Stimulated activated effector memory CD8-positive, alpha-beta T cell treated with anti-CD3 and anti-CD28 coated beads, Interleukin-12 subunit alpha, Interleukin-12 subunit beta, amount 100 ng/mL, for 72 hours (primary cell): ENCODE measurements at regions not wholly inside any gene's neighbourhood (a gene's known extent, or its start where the extent isn't known, plus 50 kb on each side); places are given as distances from the start of the nearest gene placed in this dataset.

ENCODE experiments used
- ATAC-seq: fragments of 150-1000 bp; cut with Tn5 transposase; 2 replicates; pipeline ENCODE4 v1.10.0; 2021
- DNase-seq, 2 donors: peaks; one replicate each; pipeline ENCODE4 v3.0.0; 2021 to 2022; ENCODE audit warnings: low spot score in 2 of 2
- H3K27ac Mint-ChIP-seq: one replicate; pipeline ENCODE4 v1.8.0; 2022; ENCODE audit warnings: mild to moderate bottlenecking, mixed read lengths
- H3K36me3 Mint-ChIP-seq: one replicate; pipeline ENCODE4 v1.8.0; 2022; ENCODE audit warnings: mild to moderate bottlenecking, mixed read lengths
- H3K4me1 Mint-ChIP-seq: one replicate; pipeline ENCODE4 v1.8.0; 2022; ENCODE audit warnings: mixed read lengths
- H3K4me3 Mint-ChIP-seq: one replicate; pipeline ENCODE4 v1.8.0; 2022; ENCODE audit warnings: mild to moderate bottlenecking, mixed read lengths
- H3K9me3 Mint-ChIP-seq: one replicate; pipeline ENCODE4 v1.8.0; 2022; ENCODE audit warnings: mixed read lengths

- no peaks in the 10 kb centered on the region for H3K9me3 Mint-ChIP-seq
- ATAC-seq (peak; percentile 39), DNase-seq (peak in 1 of 2 donors; percentile 73)
- H3K36me3 Mint-ChIP-seq = peaks cover 35% of the 10 kb centered on the region
- peak overlapping the region; percentile 90 for H3K27ac Mint-ChIP-seq
- H3K4me1 Mint-ChIP-seq = peaks cover 56% of the 10 kb centered on the region
- peak overlapping the region; percentile 72 for H3K4me3 Mint-ChIP-seq
Measured at GRCh38 chr2:7722212-7722910, 805.1 kb downstream of the RNF144A start.

GRCh38 chr2:7724336-7724735 lies 807.1 kb downstream of the RNF144A start:
- peak overlapping the region; percentile 72 for H3K4me3 Mint-ChIP-seq
- DNase-seq (no peak), ATAC-seq (no peak)
- H3K27ac Mint-ChIP-seq = peak overlapping the region; percentile 90
- peaks cover 52% of the 10 kb centered on the region for H3K4me1 Mint-ChIP-seq
- peaks cover 55% of the 10 kb centered on the region for H3K36me3 Mint-ChIP-seq
- H3K9me3 Mint-ChIP-seq = no peaks in the 10 kb centered on the region

DNA sequence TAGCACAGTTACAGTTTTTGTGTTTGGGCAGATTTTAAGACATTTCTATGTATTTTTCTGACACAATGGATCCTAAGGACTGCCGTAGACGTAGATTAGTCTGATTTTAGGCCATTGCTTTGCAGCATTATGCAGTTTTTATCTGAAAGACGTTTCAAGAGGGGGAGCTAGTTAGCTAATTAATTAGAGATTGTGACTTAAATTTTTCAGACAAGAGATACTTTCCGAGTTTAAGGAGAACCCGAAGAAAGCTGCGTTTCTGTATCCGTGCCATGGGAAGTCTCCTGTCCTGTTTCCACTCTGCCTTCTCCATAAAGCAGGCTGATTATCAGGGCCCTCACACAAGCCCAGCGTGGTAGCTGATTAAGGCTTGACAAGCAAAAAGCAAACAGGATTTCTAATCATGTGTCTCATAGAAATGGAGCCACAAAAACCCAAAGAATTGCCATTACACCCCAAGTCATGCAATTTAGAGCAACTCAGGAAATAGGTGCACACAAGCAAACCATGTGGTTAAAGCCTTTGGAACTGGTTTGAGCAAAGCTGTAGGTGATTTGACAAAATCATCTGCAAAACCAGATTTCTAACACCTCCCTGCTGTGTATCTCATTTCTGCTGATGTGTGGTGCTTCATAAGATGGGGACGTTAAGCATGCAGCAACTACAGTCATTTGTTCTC lies 808.1 kb downstream of the RNF144A start:
- ATAC-seq = peak; percentile 91
- peaks cover 47% of the 10 kb centered on the region for H3K4me1 Mint-ChIP-seq
- peak overlapping the region; percentile 90 for H3K27ac Mint-ChIP-seq
- H3K9me3 Mint-ChIP-seq = no peaks in the 10 kb centered on the region
- H3K4me3 Mint-ChIP-seq = peak overlapping the region; percentile 72
- H3K36me3 Mint-ChIP-seq = peaks cover 64% of the 10 kb centered on the region
- peak in 1 of 2 donors; percentile 77 for DNase-seq

DNA sequence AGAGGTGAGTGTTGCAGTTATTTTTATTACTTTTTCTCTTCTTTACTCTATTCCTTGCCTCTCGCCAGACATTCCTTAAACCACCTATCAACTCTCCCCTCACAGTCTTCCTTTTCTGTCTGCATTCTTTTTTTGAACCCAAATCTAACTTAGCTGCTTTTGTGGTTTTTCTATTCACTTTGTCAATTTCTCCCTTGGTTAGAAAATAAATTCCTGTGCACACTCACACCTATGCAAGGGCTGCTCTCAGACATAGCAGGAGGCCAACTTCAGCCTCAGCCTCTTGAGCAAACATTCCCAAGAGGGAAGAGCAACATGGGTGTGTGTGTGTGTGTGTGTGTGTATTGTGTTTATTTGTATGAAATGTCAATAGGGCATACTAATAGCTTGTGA lies 808.6 kb downstream of the RNF144A start:
- no peak for DNase-seq
- no peak for ATAC-seq
- Mint-ChIP-seq H3K4me3 (peak overlapping the region; percentile 72), H3K36me3 (peaks cover 70% of the 10 kb centered on the region), H3K4me1 (peaks cover 50% of the 10 kb centered on the region), H3K27ac (peak overlapping the region; percentile 90), H3K9me3 (no peaks in the 10 kb centered on the region)

GRCh38 chr2:7726989-7727388 lies 809.8 kb downstream of the RNF144A start:
- DNase-seq (peak in 1 of 2 donors; percentile 70), ATAC-seq (peak; percentile 3)
- H3K27ac Mint-ChIP-seq = peak overlapping the region; percentile 90
- peaks cover 53% of the 10 kb centered on the region for H3K4me1 Mint-ChIP-seq
- H3K9me3 Mint-ChIP-seq = no peaks in the 10 kb centered on the region
- peaks cover 81% of the 10 kb centered on the region for H3K36me3 Mint-ChIP-seq
- H3K4me3 Mint-ChIP-seq = peak overlapping the region; percentile 72

- Mint-ChIP-seq H3K9me3 (no peaks in the 10 kb centered on the region), H3K4me3 (peak overlapping the region; percentile 72), H3K4me1 (peaks cover 50% of the 10 kb centered on the region), H3K27ac (peak overlapping the region; percentile 90), H3K36me3 (peaks cover 92% of the 10 kb centered on the region)
- DNase-seq (no peak), ATAC-seq (no peak)
Measured at GRCh38 chr2:7728388-7728787, 811.2 kb downstream of the RNF144A start.

DNA sequence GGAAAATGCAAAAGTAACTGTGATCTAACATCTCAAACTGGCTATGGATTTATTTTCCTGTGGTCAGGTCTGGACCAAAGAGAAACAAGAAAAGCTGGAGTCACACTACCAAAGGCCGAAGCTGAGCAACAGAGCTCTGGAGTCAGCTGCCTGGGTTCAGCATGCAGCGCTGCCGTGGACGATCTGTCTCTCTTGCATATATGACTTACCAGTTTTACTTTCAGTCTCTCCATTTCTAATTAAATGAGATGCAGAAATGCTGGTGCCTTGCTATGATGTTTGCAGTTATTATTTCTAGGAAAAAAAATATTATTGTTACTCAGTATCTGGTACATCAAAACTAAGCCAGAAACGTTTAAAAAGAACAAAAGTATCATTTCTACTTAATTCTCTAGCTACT lies 813.2 kb downstream of the RNF144A start:
- peaks cover 48% of the 10 kb centered on the region for H3K4me1 Mint-ChIP-seq
- H3K36me3 Mint-ChIP-seq = peaks cover 88% of the 10 kb centered on the region
- no peaks in the 10 kb centered on the region for H3K9me3 Mint-ChIP-seq
- peak overlapping the region; percentile 90 for H3K27ac Mint-ChIP-seq
- ATAC-seq (peak; percentile 29), DNase-seq (no peak)
- peak overlapping the region; percentile 72 for H3K4me3 Mint-ChIP-seq

DNA sequence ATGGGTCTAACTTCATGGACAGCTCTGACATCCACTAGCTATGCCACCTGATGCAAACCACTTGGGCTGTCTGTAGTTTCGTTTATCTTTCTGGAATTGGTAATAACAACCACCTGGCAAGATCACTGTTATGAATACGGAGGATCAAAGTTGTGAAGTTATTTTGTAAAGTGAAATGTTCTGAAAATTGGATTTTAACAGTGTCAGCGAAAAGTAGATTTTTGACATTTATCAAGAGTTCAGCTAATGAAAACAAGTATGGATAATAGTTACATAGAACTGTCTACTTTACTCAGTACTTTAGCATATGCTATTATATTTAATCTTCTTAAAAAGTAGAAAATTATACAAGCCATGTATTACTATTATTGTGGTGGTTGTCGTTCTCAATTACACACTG lies 813.8 kb downstream of the RNF144A start:
- Mint-ChIP-seq H3K27ac (peak overlapping the region; percentile 90), H3K36me3 (peaks cover 88% of the 10 kb centered on the region), H3K4me1 (peaks cover 53% of the 10 kb centered on the region), H3K9me3 (no peaks in the 10 kb centered on the region), H3K4me3 (peak overlapping the region; percentile 72)
- ATAC-seq (no peak), DNase-seq (no peak)

- ATAC-seq = no peak
- H3K4me3 Mint-ChIP-seq = peak overlapping the region; percentile 72
- peaks cover 78% of the 10 kb centered on the region for H3K36me3 Mint-ChIP-seq
- peaks cover 68% of the 10 kb centered on the region for H3K4me1 Mint-ChIP-seq
- peak overlapping the region; percentile 90 for H3K27ac Mint-ChIP-seq
- no peaks in the 10 kb centered on the region for H3K9me3 Mint-ChIP-seq
- DNase-seq = peak in 1 of 2 donors; percentile 65
Measured at GRCh38 chr2:7732497-7732896, 815.3 kb downstream of the RNF144A start.

DNA sequence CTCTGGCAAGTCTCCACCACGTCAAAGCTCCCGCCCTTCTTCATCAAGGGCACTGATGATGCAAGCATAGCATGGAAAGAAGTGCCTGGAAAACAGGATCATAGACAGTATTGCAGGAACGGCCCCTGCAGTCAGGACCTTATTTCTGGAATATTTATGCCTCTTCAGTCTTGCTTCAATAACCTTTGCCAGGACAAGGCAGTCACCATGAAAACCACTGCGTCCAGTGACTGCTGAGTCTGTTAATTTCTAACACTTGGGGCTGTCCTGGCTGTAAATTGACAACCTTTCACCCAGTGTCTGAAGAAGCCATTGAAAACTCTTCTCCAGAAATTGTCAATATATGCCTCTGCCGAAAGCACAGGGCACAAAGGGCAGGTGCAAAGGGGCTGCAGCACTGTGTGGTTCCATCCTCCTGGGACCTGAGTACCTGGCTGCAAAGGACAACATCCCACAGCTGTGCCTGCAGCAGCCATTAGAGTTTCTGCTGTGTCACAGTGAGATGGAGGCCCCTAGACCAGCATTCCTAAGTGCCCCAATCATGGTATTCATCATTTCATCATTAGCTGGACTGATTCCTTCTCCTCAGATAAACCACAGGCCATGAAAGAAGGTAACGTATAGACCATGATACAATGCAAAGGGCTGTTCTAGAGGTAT lies 819.6 kb downstream of the RNF144A start:
- Mint-ChIP-seq H3K4me3 (peak overlapping the region; percentile 17), H3K27ac (peak overlapping the region; percentile 33), H3K4me1 (peaks cover 72% of the 10 kb centered on the region), H3K9me3 (peaks cover 3% of the 10 kb centered on the region), H3K36me3 (peaks cover 47% of the 10 kb centered on the region)
- DNase-seq (no peak), ATAC-seq (no peak)

DNA sequence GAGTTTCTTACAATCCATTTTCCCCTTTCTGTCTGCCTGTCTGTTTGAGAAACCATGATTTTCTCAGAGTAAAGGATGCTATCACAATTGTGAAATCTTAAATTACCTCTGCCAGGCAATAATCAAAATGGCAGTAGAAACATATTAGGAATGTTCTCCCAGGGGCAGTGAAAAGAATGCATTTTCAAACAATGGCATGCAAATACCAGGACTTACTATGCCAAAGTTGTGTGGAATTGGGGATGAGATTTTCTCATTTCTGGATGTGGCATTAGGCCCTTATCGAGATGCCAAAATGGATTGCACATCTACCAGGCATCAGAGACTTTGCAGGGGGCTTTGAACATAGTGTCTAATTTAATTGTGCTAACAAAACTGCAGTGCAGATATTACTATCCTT lies 821.4 kb downstream of the RNF144A start:
- Mint-ChIP-seq H3K9me3 (peaks cover 8% of the 10 kb centered on the region), H3K4me3 (peak overlapping the region; percentile 4), H3K27ac (peak overlapping the region; percentile 73), H3K36me3 (peaks cover 34% of the 10 kb centered on the region), H3K4me1 (peaks cover 73% of the 10 kb centered on the region)
- ATAC-seq (no peak), DNase-seq (no peak)

DNA sequence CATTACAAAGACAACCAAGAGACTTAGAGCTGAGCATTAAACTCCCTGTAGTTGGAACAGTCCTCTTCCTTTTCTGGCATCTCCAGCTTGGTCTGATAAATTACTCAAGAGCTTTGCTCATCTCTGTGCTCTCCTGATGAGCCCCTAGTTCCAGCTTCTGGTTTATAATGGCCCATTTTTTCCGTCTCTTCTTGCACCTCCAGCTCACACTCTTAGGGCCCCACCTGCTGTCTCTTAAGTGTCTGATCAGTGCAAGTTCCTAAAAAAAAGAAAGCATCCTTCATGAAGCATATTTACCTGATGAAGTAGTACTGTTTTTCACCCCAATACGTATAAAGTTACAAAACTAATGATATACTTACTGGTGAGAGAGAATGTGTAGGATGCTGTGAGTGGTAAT lies 822.9 kb downstream of the RNF144A start:
- DNase-seq (no peak), ATAC-seq (no peak)
- Mint-ChIP-seq H3K36me3 (peaks cover 38% of the 10 kb centered on the region), H3K4me1 (peaks cover 76% of the 10 kb centered on the region), H3K4me3 (no peak overlapping the region), H3K27ac (peak overlapping the region; percentile 77), H3K9me3 (peaks cover 12% of the 10 kb centered on the region)

DNA sequence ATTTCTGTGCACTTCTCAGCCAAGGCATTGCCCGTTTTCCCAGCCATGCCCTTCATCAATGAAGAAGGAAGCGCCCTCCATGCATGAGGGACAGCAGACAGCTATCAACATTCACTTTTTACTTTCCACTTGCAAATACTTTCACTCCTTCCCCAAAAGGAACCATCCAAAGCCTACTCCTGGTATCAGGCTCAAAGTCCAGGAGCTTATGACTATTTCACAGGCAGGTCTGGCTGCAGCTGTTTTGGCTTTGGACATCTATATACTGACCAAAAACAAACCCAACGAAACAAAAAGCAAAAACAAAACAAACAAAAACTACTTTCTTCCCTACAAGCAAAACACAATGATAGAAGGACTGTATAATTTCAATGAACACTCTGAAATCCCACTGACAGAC lies 825.1 kb downstream of the RNF144A start:
- DNase-seq (no peak), ATAC-seq (no peak)
- Mint-ChIP-seq H3K36me3 (peaks cover 33% of the 10 kb centered on the region), H3K4me3 (no peak overlapping the region), H3K27ac (no peak overlapping the region), H3K4me1 (peaks cover 69% of the 10 kb centered on the region), H3K9me3 (peaks cover 12% of the 10 kb centered on the region)

DNA sequence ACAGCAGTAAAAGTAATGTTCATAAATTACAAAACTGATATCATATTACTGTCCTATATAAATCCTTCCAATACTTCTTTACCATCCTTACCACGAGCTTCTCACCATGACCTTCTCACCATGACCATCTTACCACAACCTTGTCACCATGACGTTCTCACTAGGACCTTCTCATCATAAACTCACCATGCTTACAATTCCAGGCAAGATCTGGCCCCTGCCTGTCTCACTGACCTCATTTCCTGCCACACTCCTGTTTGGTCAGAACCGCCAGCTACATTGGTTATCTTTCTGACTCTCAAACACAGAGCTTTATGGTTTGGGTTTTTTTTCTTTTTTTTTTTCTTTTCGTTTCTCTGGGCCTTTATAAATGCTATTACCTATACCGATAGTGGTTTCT lies 827.6 kb downstream of the RNF144A start:
- ATAC-seq = peak; percentile 94
- Mint-ChIP-seq H3K9me3 (peaks cover 12% of the 10 kb centered on the region), H3K27ac (peak overlapping the region; percentile 46), H3K36me3 (peaks cover 41% of the 10 kb centered on the region), H3K4me3 (peak overlapping the region; percentile 1), H3K4me1 (peaks cover 68% of the 10 kb centered on the region)
- peak in 1 of 2 donors; percentile 90 for DNase-seq

GRCh38 chr2:7745369-7745768 lies 828.2 kb downstream of the RNF144A start:
- DNase-seq = no peak
- Mint-ChIP-seq H3K9me3 (peaks cover 12% of the 10 kb centered on the region), H3K4me3 (peak overlapping the region; percentile 1), H3K36me3 (peaks cover 37% of the 10 kb centered on the region), H3K27ac (peak overlapping the region; percentile 46), H3K4me1 (peaks cover 63% of the 10 kb centered on the region)
- peak; percentile 1 for ATAC-seq
